Calu3 (cell line): ENCODE measurements at regions not wholly inside any gene's neighbourhood (a gene's known extent, or its start where the extent isn't known, plus 50 kb on each side); places are given as distances from the start of the nearest gene placed in this dataset.

ENCODE experiments used
- BruUV-seq: library from RNA; stranded (reverse); fragments of 400-500 nt; replicated peaks from 2 replicates; lab custom pipeline; 2021; lab: Mats Ljungman, UMichigan
- CTCF ChIA-PET: fragments of 300-600 bp; sonication (Branson Sonifier 250); formaldehyde crosslinking; loops from one replicate; lab custom pipeline; 2022; ENCODE audit warnings: antibody characterized with exemption; lab: Charles Lee
- DNase-seq: peaks from one replicate; pipeline ENCODE4 v3.0.0; 2022
- H3K27ac Mint-ChIP-seq: one replicate; pipeline ENCODE4 v1.8.0; 2022; ENCODE audit warnings: mixed read lengths; ENCODE audit not compliant: unreplicated experiment
- H3K27me3 Mint-ChIP-seq: one replicate; pipeline ENCODE4 v1.8.0; 2022; ENCODE audit warnings: mixed read lengths; ENCODE audit not compliant: unreplicated experiment
- H3K36me3 Mint-ChIP-seq: one replicate; pipeline ENCODE4 v1.8.0; 2022; ENCODE audit warnings: mild to moderate bottlenecking, moderate library complexity, mixed read lengths; ENCODE audit not compliant: insufficient read depth, unreplicated experiment
- H3K4me1 Mint-ChIP-seq: one replicate; pipeline ENCODE4 v1.8.0; 2022; ENCODE audit warnings: mild to moderate bottlenecking, low read depth, mixed read lengths; ENCODE audit not compliant: unreplicated experiment
- H3K4me3 Mint-ChIP-seq: one replicate; pipeline ENCODE4 v1.8.0; 2022; ENCODE audit warnings: mild to moderate bottlenecking, low read depth, moderate library complexity, mixed read lengths; ENCODE audit not compliant: unreplicated experiment
- H3K9me3 Mint-ChIP-seq: one replicate; pipeline ENCODE4 v1.8.0; 2022; ENCODE audit warnings: low read depth, mixed read lengths; ENCODE audit not compliant: unreplicated experiment
- intact Hi-C: fragments of 100-400 bp; cut with micrococcal nuclease; formaldehyde crosslinking; loops from one replicate; pipeline ENCODE4 v1.10.0; 2022; ENCODE audit not compliant: unreplicated experiment
- TF ChIP-seq, protein P1 (sequence below): fragments of 200-600 bp; IDR thresholded peaks from one replicate; pipeline ENCODE4 v1.8.0; 2022; ENCODE audit warnings: antibody characterized with exemption; ENCODE audit not compliant: unreplicated experiment

- no peak for DNase-seq
- H3K9me3 Mint-ChIP-seq = no peaks in the 10 kb centered on the region
- CTCF ChIA-PET = no interaction called here
Observed at GRCh38 chr2:7102826-7103225, 185.6 kb downstream of the RNF144A start.

GRCh38 chr2:7108792-7109532 is 191.8 kb downstream of the RNF144A start:
- intact Hi-C loops = no loop called here
- DNase-seq = no peak
- Mint-ChIP-seq H3K4me3 (no peak overlapping the region), H3K4me1 (no peaks in the 10 kb centered on the region), H3K27ac (no peak overlapping the region), H3K27me3 (no peaks in the 10 kb centered on the region), H3K9me3 (no peaks in the 10 kb centered on the region), H3K36me3 (no peaks in the 10 kb centered on the region)
- CTCF ChIA-PET = no interaction called here
- BruUV-seq = no TSS peak
- TF ChIP-seq, protein P1, sequence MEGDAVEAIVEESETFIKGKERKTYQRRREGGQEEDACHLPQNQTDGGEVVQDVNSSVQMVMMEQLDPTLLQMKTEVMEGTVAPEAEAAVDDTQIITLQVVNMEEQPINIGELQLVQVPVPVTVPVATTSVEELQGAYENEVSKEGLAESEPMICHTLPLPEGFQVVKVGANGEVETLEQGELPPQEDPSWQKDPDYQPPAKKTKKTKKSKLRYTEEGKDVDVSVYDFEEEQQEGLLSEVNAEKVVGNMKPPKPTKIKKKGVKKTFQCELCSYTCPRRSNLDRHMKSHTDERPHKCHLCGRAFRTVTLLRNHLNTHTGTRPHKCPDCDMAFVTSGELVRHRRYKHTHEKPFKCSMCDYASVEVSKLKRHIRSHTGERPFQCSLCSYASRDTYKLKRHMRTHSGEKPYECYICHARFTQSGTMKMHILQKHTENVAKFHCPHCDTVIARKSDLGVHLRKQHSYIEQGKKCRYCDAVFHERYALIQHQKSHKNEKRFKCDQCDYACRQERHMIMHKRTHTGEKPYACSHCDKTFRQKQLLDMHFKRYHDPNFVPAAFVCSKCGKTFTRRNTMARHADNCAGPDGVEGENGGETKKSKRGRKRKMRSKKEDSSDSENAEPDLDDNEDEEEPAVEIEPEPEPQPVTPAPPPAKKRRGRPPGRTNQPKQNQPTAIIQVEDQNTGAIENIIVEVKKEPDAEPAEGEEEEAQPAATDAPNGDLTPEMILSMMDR = no peak

More at GRCh38 chr2:7102826-7103225, 185.6 kb downstream of the RNF144A start:
- BruUV-seq = no TSS peak
- H3K27ac Mint-ChIP-seq = no peak overlapping the region
- H3K4me3 Mint-ChIP-seq = no peak overlapping the region
- no peaks in the 10 kb centered on the region for H3K36me3 Mint-ChIP-seq
- intact Hi-C loops = no loop called here
- TF ChIP-seq, protein P1 = no peak
- H3K27me3 Mint-ChIP-seq = no peaks in the 10 kb centered on the region
- H3K4me1 Mint-ChIP-seq = peaks cover under 1% of the 10 kb centered on the region

- Mint-ChIP-seq H3K4me3 (no peak overlapping the region), H3K36me3 (no peaks in the 10 kb centered on the region), H3K9me3 (no peaks in the 10 kb centered on the region), H3K4me1 (no peaks in the 10 kb centered on the region), H3K27me3 (peaks cover 5% of the 10 kb centered on the region), H3K27ac (no peak overlapping the region)
- TF ChIP-seq, protein P1 = no peak
- intact Hi-C loops = no loop called here
- no TSS peak for BruUV-seq
- no peak for DNase-seq
- CTCF ChIA-PET = no interaction called here
Observed at GRCh38 chr2:7109533-7109885, 192.3 kb downstream of the RNF144A start.

GRCh38 chr2:7111626-7112025 is 194.4 kb downstream of the RNF144A start:
- Mint-ChIP-seq H3K4me1 (no peaks in the 10 kb centered on the region), H3K27me3 (peaks cover 22% of the 10 kb centered on the region), H3K4me3 (no peak overlapping the region), H3K9me3 (peaks cover 3% of the 10 kb centered on the region), H3K27ac (no peak overlapping the region), H3K36me3 (no peaks in the 10 kb centered on the region)
- TF ChIP-seq, protein P1 = no peak
- CTCF ChIA-PET = interaction anchor here (1.7 kb wide), 1 partner anchor 14 kb away, joined by 8 read pairs; no protein-coding TSS in a partner anchor
- no TSS peak for BruUV-seq
- intact Hi-C loops = loop anchor here (10.0 kb wide), 4 partner anchors 243 to 1653 kb away; partner anchors contain the start of gene ID2
- DNase-seq = no peak
